KMS-11 (cell line): ENCODE measurements at regions not wholly inside any gene's neighbourhood (a gene's known extent, or its start where the extent isn't known, plus 50 kb on each side); places are given as distances from the start of the nearest gene placed in this dataset.

Source experiments
- H2AFZ ChIP-seq: fragments of 200-600 bp; sonication (generic); 2 replicates; pipeline ENCODE4 v1.6.1; 2016; ENCODE audit warnings: antibody characterized with exemption, mixed run types, low read depth
- H3K27ac ChIP-seq: fragments of 200-600 bp; sonication (generic); 2 replicates; pipeline ENCODE4 v1.6.1; 2016; ENCODE audit warnings: mild to moderate bottlenecking, mixed run types
- H3K27me3 ChIP-seq: fragments of 200-600 bp; sonication (generic); 2 replicates; pipeline ENCODE4 v1.6.1; 2017; ENCODE audit warnings: mild to moderate bottlenecking, low read depth, mixed run types, moderate library complexity; ENCODE audit not compliant: insufficient read depth
- H3K36me3 ChIP-seq: fragments of 200-600 bp; sonication (generic); 2 replicates; pipeline ENCODE4 v1.6.1; 2017; ENCODE audit warnings: mild to moderate bottlenecking, mixed run types; ENCODE audit not compliant: insufficient read depth
- H3K4me1 ChIP-seq: fragments of 200-600 bp; sonication (generic); 2 replicates; pipeline ENCODE4 v1.6.1; 2016; ENCODE audit warnings: mild to moderate bottlenecking, low read depth, mixed run types; ENCODE audit not compliant: poor library complexity, severe bottlenecking
- H3K4me2 ChIP-seq: fragments of 200-600 bp; sonication (generic); 2 replicates; pipeline ENCODE4 v1.7.0; 2016; ENCODE audit warnings: mild to moderate bottlenecking, mixed run types
- H3K4me3 ChIP-seq: fragments of 200-600 bp; sonication (generic); IDR thresholded peaks from 2 replicates; pipeline ENCODE4 v1.6.1; 2017; ENCODE audit warnings: low read depth, low read length, mixed read lengths; ENCODE audit not compliant: insufficient read depth
- H3K79me2 ChIP-seq: fragments of 200-600 bp; sonication (generic); 2 replicates; pipeline ENCODE4 v1.6.1; 2016; ENCODE audit warnings: low read depth, mixed run types; ENCODE audit not compliant: insufficient read depth
- H3K9ac ChIP-seq: fragments of 200-600 bp; sonication (generic); 2 replicates; pipeline ENCODE4 v1.6.1; 2016; ENCODE audit warnings: mild to moderate bottlenecking, mixed run types
- H4K20me1 ChIP-seq: fragments of 200-600 bp; sonication (generic); 2 replicates; pipeline ENCODE4 v1.6.1; 2016; ENCODE audit warnings: mild to moderate bottlenecking, mixed run types; ENCODE audit not compliant: insufficient read depth
- TF ChIP-seq, protein P1 (sequence below): fragments of 200-600 bp; sonication (generic); conservative IDR thresholded peaks from 2 replicates; pipeline ENCODE4 v1.6.1; 2017; ENCODE audit warnings: low read depth, mild to moderate bottlenecking, antibody characterized with exemption, low read length, moderate library complexity, mixed read lengths

DNA sequence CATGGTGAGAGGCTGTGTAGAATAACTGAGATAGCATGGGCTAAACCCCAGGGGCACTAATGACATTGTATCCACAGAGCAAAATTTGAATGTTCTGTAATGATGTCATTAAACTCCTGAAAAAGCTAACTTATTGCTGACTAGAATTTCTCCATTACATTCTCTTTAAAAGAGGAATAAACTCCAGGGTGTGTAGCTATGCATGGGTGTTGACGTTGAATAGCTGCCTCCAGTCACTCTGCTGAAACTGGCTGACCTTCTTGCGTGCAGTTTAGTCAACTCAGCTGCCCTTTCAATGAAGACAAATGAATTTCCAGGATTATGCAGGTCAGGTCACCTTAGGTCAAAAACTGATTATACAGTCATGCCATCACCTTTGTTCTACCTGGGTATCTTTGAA, 617.5 kb upstream of the WWC1 start:
- no peak overlapping the region for H3K9ac ChIP-seq
- TF ChIP-seq, protein P1, sequence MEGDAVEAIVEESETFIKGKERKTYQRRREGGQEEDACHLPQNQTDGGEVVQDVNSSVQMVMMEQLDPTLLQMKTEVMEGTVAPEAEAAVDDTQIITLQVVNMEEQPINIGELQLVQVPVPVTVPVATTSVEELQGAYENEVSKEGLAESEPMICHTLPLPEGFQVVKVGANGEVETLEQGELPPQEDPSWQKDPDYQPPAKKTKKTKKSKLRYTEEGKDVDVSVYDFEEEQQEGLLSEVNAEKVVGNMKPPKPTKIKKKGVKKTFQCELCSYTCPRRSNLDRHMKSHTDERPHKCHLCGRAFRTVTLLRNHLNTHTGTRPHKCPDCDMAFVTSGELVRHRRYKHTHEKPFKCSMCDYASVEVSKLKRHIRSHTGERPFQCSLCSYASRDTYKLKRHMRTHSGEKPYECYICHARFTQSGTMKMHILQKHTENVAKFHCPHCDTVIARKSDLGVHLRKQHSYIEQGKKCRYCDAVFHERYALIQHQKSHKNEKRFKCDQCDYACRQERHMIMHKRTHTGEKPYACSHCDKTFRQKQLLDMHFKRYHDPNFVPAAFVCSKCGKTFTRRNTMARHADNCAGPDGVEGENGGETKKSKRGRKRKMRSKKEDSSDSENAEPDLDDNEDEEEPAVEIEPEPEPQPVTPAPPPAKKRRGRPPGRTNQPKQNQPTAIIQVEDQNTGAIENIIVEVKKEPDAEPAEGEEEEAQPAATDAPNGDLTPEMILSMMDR = no peak
- H3K27ac ChIP-seq = no peak overlapping the region
- H4K20me1 ChIP-seq = no peaks in the 10 kb centered on the region
- no peaks in the 10 kb centered on the region for H3K36me3 ChIP-seq
- no peak overlapping the region for H2AFZ ChIP-seq
- no peaks in the 10 kb centered on the region for H3K79me2 ChIP-seq
- H3K4me3 ChIP-seq = no peak overlapping the region
- H3K4me2 ChIP-seq = no peak overlapping the region
- H3K27me3 ChIP-seq = no peaks in the 10 kb centered on the region
- no peaks in the 10 kb centered on the region for H3K4me1 ChIP-seq

DNA sequence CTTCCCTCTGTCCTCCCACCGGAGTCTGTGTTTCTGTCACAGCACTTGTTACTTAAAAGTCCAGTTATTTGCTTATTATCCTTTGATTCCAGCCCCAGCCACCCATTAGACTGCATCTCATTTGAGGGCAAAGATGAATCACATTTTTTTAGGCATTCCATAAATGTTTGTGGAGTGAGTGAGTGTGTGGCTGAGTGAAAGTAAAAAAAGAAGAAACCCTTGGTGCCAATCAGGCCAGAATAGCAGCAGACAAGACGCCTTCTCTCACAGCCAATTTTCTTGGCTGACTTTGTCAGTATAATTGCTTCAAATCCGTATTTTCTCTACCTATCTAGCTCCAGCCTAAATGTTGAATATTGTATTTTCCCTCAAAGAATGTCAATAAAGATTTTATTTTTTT, 613.0 kb upstream of the WWC1 start:
- no peak overlapping the region for H2AFZ ChIP-seq
- no peak overlapping the region for H3K4me2 ChIP-seq
- no peak overlapping the region for H3K9ac ChIP-seq
- H3K27me3 ChIP-seq = no peaks in the 10 kb centered on the region
- no peaks in the 10 kb centered on the region for H3K36me3 ChIP-seq
- no peak overlapping the region for H3K4me3 ChIP-seq
- no peaks in the 10 kb centered on the region for H3K4me1 ChIP-seq
- no peaks in the 10 kb centered on the region for H4K20me1 ChIP-seq
- no peak overlapping the region for H3K27ac ChIP-seq
- H3K79me2 ChIP-seq = no peaks in the 10 kb centered on the region
- TF ChIP-seq, protein P1 = no peak

DNA sequence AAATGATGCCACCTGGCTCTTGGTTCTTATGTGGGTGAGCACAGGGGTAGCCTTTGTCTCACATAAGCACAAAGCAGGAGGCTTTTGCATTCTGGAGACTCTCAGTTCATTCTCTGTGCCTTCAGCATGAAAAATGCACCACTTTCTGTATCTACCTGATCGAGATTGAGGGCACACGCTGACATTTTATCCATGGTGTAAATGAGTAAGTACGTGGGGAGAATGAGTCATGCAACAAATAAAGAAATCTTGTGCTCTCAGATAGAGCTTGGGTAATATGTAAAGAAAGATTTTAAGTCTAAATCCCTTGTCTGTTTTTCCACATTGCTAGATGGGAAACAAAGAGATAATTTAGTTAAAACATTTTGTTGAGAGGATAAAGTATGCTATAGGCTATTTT, 607.2 kb upstream of the WWC1 start:
- H3K27ac ChIP-seq = no peak overlapping the region
- H4K20me1 ChIP-seq = no peaks in the 10 kb centered on the region
- H2AFZ ChIP-seq = no peak overlapping the region
- TF ChIP-seq, protein P1 = no peak
- H3K4me3 ChIP-seq = no peak overlapping the region
- H3K9ac ChIP-seq = no peak overlapping the region
- no peaks in the 10 kb centered on the region for H3K79me2 ChIP-seq
- no peaks in the 10 kb centered on the region for H3K27me3 ChIP-seq
- no peak overlapping the region for H3K4me2 ChIP-seq
- H3K4me1 ChIP-seq = no peaks in the 10 kb centered on the region
- H3K36me3 ChIP-seq = no peaks in the 10 kb centered on the region

DNA sequence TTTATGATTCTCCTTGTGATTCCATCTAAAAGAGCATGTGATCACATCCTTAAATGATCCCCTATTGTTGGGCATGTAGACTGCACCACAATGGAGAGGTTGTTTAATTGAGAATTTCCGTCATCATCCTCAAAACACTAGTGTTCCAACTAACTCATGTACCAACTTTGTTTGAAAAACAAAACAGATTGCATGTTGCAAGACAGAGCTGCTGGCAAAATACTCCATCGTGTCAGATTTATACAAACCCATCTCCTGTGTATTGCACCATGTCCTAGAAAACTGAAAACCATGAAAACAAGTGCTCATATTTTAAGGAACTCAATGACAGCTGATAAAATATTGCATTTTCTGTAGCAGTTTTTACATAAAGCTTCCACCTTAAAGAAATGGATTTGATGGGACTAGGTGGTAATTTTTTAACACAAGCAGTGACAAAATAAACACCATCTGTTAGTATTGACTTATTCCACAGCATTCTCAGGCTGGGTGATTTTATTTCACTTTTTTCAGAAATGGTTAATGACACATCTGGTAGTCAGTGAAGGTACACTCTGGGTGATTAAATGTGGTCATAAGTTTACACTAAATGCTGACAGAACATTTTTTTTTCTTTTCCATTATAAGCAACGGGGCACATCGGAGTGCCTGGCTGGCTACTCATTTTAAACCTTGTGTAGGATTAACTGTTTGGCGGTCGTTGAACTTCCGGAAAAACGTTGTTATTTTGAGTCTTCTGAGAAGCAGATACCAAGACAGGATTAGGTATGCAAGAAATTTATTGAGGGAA, 602.9 kb upstream of the WWC1 start:
- H3K27ac ChIP-seq = no peak overlapping the region
- no peak overlapping the region for H3K4me3 ChIP-seq
- no peak overlapping the region for H3K4me2 ChIP-seq
- no peaks in the 10 kb centered on the region for H4K20me1 ChIP-seq
- no peaks in the 10 kb centered on the region for H3K36me3 ChIP-seq
- no peak overlapping the region for H2AFZ ChIP-seq
- H3K4me1 ChIP-seq = no peaks in the 10 kb centered on the region
- no peak overlapping the region for H3K9ac ChIP-seq
- TF ChIP-seq, protein P1 = no peak
- no peaks in the 10 kb centered on the region for H3K27me3 ChIP-seq
- H3K79me2 ChIP-seq = no peaks in the 10 kb centered on the region
